HL-60 (cell line): ENCODE measurements at regions not wholly inside any gene's neighbourhood (a gene's known extent, or its start where the extent isn't known, plus 50 kb on each side); places are given as distances from the start of the nearest gene placed in this dataset.

Source experiments
- DNase-seq, 2 experiments: peaks; one replicate each; pipeline ENCODE4 v3.0.0-alpha.2; 2010 to 2020; ENCODE audit warnings: low read depth in 1 of 2, low spot score in 1 of 2
- H3K27ac ChIP-seq: fragments of 250-450 bp; sonication (Bioruptor Pico); replicated peaks from 2 replicates; pipeline ENCODE4 v1.5.1; 2020; ENCODE audit warnings: mild to moderate bottlenecking, moderate library complexity
- H3K27me3 ChIP-seq: fragments of 250-450 bp; sonication (Bioruptor Pico); 2 replicates; pipeline ENCODE4 v1.5.1; 2021; ENCODE audit warnings: mild to moderate bottlenecking, moderate library complexity; ENCODE audit not compliant: insufficient read depth, poor library complexity, severe bottlenecking
- H3K4me3 ChIP-seq: replicated peaks from 2 replicates; pipeline ENCODE4 v1.5.1; 2011; ENCODE audit warnings: mild to moderate bottlenecking, control low read depth, low read length; ENCODE audit not compliant: insufficient read depth
- GABPA ChIP-seq: IDR thresholded peaks from 2 replicates; pipeline ENCODE4 v1.6.1; 2012; ENCODE audit warnings: low read depth
- POLR2AphosphoS5 ChIP-seq: IDR thresholded peaks from 2 replicates; pipeline ENCODE4 v1.6.1; 2012; ENCODE audit warnings: low read depth
- SPI1 ChIP-seq: IDR thresholded peaks from 2 replicates; pipeline ENCODE4 v1.6.1; 2012; ENCODE audit warnings: low read depth, mild to moderate bottlenecking, borderline replicate concordance
- TF ChIP-seq, protein P1 (sequence below): IDR thresholded peaks from 2 replicates; pipeline ENCODE4 v1.6.1; 2012; ENCODE audit warnings: low read depth; ENCODE audit not compliant: insufficient replicate concordance
- TF ChIP-seq, protein P2 (sequence below): IDR thresholded peaks from one replicate; pipeline ENCODE4 v1.5.1; 2011; ENCODE audit warnings: low read length, control low read depth, inconsistent platforms; ENCODE audit not compliant: insufficient read depth

DNA sequence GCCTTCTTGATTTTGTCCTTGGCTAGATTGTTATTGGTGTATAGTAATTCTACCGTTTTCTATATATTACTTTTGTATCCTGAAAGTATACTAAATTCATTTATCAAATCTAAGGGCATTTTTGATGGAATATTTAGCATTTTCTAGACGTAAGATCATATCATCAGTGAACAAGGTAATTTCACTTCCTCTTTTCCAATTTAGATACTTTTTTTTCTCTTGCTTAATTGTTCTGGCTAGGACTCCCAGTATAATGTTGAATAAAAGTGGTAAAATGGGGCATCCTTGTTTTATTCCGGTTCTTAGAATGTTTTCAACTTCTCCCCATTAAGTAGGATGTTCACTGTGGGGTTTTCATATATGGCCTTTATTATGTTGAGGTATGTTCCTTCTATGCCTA, 260.7 kb downstream of the POLR1F start:
- Histone ChIP-seq H3K27me3 (no peaks in the 10 kb centered on the region), H3K4me3 (no peak overlapping the region), H3K27ac (no peak overlapping the region)
- TF ChIP-seq POLR2AphosphoS5, result no peak
- no peak for TF ChIP-seq GABPA
- peak; percentile 65 for TF ChIP-seq SPI1
- TF ChIP-seq, protein P1, sequence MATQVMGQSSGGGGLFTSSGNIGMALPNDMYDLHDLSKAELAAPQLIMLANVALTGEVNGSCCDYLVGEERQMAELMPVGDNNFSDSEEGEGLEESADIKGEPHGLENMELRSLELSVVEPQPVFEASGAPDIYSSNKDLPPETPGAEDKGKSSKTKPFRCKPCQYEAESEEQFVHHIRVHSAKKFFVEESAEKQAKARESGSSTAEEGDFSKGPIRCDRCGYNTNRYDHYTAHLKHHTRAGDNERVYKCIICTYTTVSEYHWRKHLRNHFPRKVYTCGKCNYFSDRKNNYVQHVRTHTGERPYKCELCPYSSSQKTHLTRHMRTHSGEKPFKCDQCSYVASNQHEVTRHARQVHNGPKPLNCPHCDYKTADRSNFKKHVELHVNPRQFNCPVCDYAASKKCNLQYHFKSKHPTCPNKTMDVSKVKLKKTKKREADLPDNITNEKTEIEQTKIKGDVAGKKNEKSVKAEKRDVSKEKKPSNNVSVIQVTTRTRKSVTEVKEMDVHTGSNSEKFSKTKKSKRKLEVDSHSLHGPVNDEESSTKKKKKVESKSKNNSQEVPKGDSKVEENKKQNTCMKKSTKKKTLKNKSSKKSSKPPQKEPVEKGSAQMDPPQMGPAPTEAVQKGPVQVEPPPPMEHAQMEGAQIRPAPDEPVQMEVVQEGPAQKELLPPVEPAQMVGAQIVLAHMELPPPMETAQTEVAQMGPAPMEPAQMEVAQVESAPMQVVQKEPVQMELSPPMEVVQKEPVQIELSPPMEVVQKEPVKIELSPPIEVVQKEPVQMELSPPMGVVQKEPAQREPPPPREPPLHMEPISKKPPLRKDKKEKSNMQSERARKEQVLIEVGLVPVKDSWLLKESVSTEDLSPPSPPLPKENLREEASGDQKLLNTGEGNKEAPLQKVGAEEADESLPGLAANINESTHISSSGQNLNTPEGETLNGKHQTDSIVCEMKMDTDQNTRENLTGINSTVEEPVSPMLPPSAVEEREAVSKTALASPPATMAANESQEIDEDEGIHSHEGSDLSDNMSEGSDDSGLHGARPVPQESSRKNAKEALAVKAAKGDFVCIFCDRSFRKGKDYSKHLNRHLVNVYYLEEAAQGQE, result no peak
- TF ChIP-seq, protein P2, sequence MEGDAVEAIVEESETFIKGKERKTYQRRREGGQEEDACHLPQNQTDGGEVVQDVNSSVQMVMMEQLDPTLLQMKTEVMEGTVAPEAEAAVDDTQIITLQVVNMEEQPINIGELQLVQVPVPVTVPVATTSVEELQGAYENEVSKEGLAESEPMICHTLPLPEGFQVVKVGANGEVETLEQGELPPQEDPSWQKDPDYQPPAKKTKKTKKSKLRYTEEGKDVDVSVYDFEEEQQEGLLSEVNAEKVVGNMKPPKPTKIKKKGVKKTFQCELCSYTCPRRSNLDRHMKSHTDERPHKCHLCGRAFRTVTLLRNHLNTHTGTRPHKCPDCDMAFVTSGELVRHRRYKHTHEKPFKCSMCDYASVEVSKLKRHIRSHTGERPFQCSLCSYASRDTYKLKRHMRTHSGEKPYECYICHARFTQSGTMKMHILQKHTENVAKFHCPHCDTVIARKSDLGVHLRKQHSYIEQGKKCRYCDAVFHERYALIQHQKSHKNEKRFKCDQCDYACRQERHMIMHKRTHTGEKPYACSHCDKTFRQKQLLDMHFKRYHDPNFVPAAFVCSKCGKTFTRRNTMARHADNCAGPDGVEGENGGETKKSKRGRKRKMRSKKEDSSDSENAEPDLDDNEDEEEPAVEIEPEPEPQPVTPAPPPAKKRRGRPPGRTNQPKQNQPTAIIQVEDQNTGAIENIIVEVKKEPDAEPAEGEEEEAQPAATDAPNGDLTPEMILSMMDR, result no peak
- no peak for DNase-seq

DNA sequence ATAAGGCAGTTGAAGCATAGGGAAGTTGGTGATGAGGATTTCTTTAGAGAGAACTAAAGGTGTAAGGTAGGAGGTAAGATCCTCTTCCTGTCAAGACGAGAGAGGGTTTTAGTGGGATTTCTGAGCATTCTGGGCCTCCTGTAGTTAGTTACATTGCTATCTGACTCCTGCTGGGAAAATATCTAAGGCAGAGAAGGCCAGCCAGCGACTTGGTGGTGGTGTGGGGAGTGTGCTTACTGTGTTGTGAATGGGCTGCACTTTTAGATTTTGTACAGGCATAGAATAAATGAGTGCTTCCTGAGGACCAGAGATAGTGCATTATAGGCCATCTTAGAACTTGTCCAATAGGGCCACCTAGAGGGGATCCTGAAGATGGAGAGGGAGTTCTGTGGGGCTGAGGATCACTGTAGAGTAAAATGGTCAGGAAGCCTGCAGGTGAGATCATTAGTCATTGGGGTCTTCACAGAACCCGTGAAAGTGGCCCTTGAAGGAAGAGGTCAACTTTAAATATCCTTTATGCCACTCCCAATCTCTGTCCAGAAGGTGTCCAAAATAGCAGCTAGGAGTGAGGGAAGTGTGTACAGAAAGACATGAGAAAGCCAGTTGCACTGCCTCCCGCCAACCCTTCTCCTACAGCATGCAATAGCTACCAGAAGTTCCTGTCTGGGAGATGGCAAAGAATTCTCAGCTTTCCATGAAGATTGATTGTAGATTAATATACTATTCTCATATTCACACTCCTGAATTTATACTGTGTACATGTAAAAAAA, 266.6 kb downstream of the POLR1F start:
- no peak for DNase-seq
- TF ChIP-seq GABPA, result no peak
- TF ChIP-seq SPI1, result no peak
- TF ChIP-seq, protein P2, result no peak
- no peak for TF ChIP-seq POLR2AphosphoS5
- TF ChIP-seq, protein P1, result no peak

DNA sequence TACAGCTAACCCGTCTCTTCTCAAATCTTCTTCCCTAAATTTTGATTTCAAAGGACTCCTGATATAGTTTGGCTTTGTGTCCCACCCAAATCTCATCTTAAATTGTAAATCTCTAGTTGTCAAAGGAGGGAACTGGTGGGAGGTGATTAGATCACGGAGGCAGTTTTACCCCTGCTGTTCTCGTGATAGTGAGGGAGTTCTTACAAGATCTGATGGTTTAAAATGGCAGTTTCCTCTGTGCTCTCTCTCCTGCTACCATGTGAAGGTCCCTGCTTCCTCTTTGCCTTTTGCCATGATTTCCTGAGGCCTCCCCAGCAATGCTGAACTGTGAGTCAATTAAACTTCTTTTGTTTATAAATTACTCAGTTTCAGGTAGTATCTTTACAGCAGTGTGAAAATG, 269.3 kb downstream of the POLR1F start:
- DNase-seq, result no peak
- no peak overlapping the region for H3K4me3 ChIP-seq
- H3K27me3 ChIP-seq, result no peaks in the 10 kb centered on the region
- H3K27ac ChIP-seq, result no peak overlapping the region
- no peak for TF ChIP-seq GABPA
- TF ChIP-seq SPI1, result no peak
- TF ChIP-seq, protein P2, result no peak
- TF ChIP-seq, protein P1, result no peak
- no peak for TF ChIP-seq POLR2AphosphoS5

More for the DNA sequence above, 266.6 kb downstream of the POLR1F start:
- no peaks in the 10 kb centered on the region for H3K27me3 ChIP-seq
- H3K27ac ChIP-seq, result no peak overlapping the region
- no peak overlapping the region for H3K4me3 ChIP-seq
